HK-2 (cell line): ENCODE measurements at regions not wholly inside any gene's neighbourhood (a gene's known extent, or its start where the extent isn't known, plus 50 kb on each side); places are given as distances from the start of the nearest gene placed in this dataset.

ENCODE experiments used
- DNase-seq: peaks from one replicate; pipeline ENCODE4 v3.0.0-alpha.2; 2018; ENCODE audit not compliant: unreplicated experiment

- DNase-seq, result no peak
These were observed 347.0 kb upstream of the CDH2 start for GRCh38 chr18:28523758-28524475.

- no peak for DNase-seq
These were observed 345.3 kb upstream of the CDH2 start for GRCh38 chr18:28522236-28522635.

GRCh38 chr18:28519997-28520396 is 343.1 kb upstream of the CDH2 start:
- DNase-seq, result no peak

GRCh38 chr18:28514699-28515098 is 337.8 kb upstream of the CDH2 start:
- DNase-seq, result no peak

- no peak for DNase-seq
These were observed 335.4 kb upstream of the CDH2 start for GRCh38 chr18:28512357-28512756.

- DNase-seq, result no peak
These were observed 334.5 kb upstream of the CDH2 start for GRCh38 chr18:28511413-28511821.

GRCh38 chr18:28510210-28510609 is 333.3 kb upstream of the CDH2 start:
- no peak for DNase-seq

- DNase-seq, result no peak
These were observed 327.1 kb upstream of the CDH2 start for GRCh38 chr18:28504066-28504465.

GRCh38 chr18:28494151-28494550 is 317.2 kb upstream of the CDH2 start:
- no peak for DNase-seq

GRCh38 chr18:28485918-28486317 is 309.0 kb upstream of the CDH2 start:
- DNase-seq, result no peak

- no peak for DNase-seq
These were observed 308.4 kb upstream of the CDH2 start for GRCh38 chr18:28485210-28485801.

- no peak for DNase-seq
These were observed 301.6 kb upstream of the CDH2 start for GRCh38 chr18:28478531-28478930.

- no peak for DNase-seq
These were observed 299.4 kb upstream of the CDH2 start for GRCh38 chr18:28476302-28476701.

GRCh38 chr18:28469946-28470345 is 293.0 kb upstream of the CDH2 start:
- DNase-seq, result no peak

- DNase-seq, result no peak
These were observed 292.0 kb upstream of the CDH2 start for GRCh38 chr18:28468901-28469300.

GRCh38 chr18:28466204-28466603 is 289.3 kb upstream of the CDH2 start:
- no peak for DNase-seq

GRCh38 chr18:28459587-28459986 is 282.7 kb upstream of the CDH2 start:
- DNase-seq, result no peak

- DNase-seq, result no peak
These were observed 281.8 kb upstream of the CDH2 start for GRCh38 chr18:28458751-28459150.

- no peak for DNase-seq
These were observed 280.9 kb upstream of the CDH2 start for GRCh38 chr18:28457784-28458183.

- no peak for DNase-seq
These were observed 279.0 kb upstream of the CDH2 start for GRCh38 chr18:28455971-28456370.

GRCh38 chr18:28439870-28440269 is 262.9 kb upstream of the CDH2 start:
- DNase-seq, result no peak

- no peak for DNase-seq
These were observed 261.5 kb upstream of the CDH2 start for GRCh38 chr18:28438381-28438780.

- DNase-seq, result no peak
These were observed 255.4 kb upstream of the CDH2 start for GRCh38 chr18:28432339-28432738.

GRCh38 chr18:28425886-28426285 is 249.0 kb upstream of the CDH2 start:
- no peak for DNase-seq
